Fibroblast of lung (primary cell): ENCODE measurements at regions not wholly inside any gene's neighbourhood (a gene's known extent, or its start where the extent isn't known, plus 50 kb on each side); places are given as distances from the start of the nearest gene placed in this dataset.

ENCODE experiments used
- DNase-seq, 2 donors: peaks; one replicate each; pipeline versions ENCODE4 v3.0.0 to v3.0.0-alpha.2; 2010; ENCODE audit warnings: low read depth in 2 of 2
- H2AFZ ChIP-seq: 2 replicates; pipeline ENCODE4 v1.5.1; 2012; ENCODE audit warnings: low read length, control low read depth, inconsistent platforms
- H3K27ac ChIP-seq: 2 replicates; pipeline ENCODE4 v1.5.1; 2011; ENCODE audit warnings: low read length, control low read depth; ENCODE audit not compliant: insufficient read depth
- H3K27me3 ChIP-seq: 2 replicates; pipeline ENCODE4 v1.5.1; 2011; ENCODE audit warnings: mild to moderate bottlenecking, low read length; ENCODE audit not compliant: control insufficient read depth, insufficient read depth
- H3K36me3 ChIP-seq: 2 replicates; pipeline ENCODE4 v1.5.1; 2011; ENCODE audit warnings: low read length; ENCODE audit not compliant: control insufficient read depth, insufficient read depth
- H3K4me1 ChIP-seq: 2 replicates; pipeline ENCODE4 v1.5.1; 2011; ENCODE audit warnings: low read length; ENCODE audit not compliant: control insufficient read depth, insufficient read depth; ENCODE audit errors: extremely low read depth
- H3K4me2 ChIP-seq: 2 replicates; pipeline ENCODE4 v1.5.1; 2011; ENCODE audit warnings: low read length, control low read depth; ENCODE audit not compliant: insufficient read depth; ENCODE audit errors: extremely low read depth
- H3K4me3 ChIP-seq, 4 experiments: fragments of 200-600 bp in 1 of 4; sonication (generic) in 1 of 4; replicated peaks in 1 of 4; 2 replicates each; pipeline ENCODE4 v1.5.1; 2011 to 2016; ENCODE audit warnings: low read length in 4 of 4, low read depth in 3 of 4, mild to moderate bottlenecking in 3 of 4, control low read depth in 2 of 4, inconsistent platforms in 1 of 4, mixed read lengths in 1 of 4; ENCODE audit not compliant: insufficient read depth in 1 of 4; ENCODE audit errors: control extremely low read depth in 1 of 4
- H3K79me2 ChIP-seq: 2 replicates; pipeline ENCODE4 v1.5.1; 2012; ENCODE audit warnings: mild to moderate bottlenecking, low read length, inconsistent platforms; ENCODE audit not compliant: control insufficient read depth, insufficient read depth
- H3K9ac ChIP-seq: 2 replicates; pipeline ENCODE4 v1.5.1; 2011; ENCODE audit warnings: mild to moderate bottlenecking, low read length, control low read depth; ENCODE audit not compliant: insufficient read depth
- H3K9me3 ChIP-seq: 2 replicates; pipeline ENCODE4 v1.5.1; 2012; ENCODE audit warnings: low read depth, low read length; ENCODE audit not compliant: control insufficient read depth, insufficient read depth
- H4K20me1 ChIP-seq: 2 replicates; pipeline ENCODE4 v1.5.1; 2011; ENCODE audit warnings: low read length; ENCODE audit not compliant: control insufficient read depth, insufficient read depth; ENCODE audit errors: extremely low read depth
- EZH2 ChIP-seq: IDR thresholded peaks from 2 replicates; pipeline ENCODE4 v1.5.1; 2012; ENCODE audit warnings: low read length, control low read depth, mild to moderate bottlenecking; ENCODE audit errors: missing control alignments
- TF ChIP-seq, protein P1 (sequence below), 2 donors: IDR thresholded peaks in 1 of 2; conservative IDR thresholded peaks in 1 of 2; 1 replicate in 1 of 2; 2 replicates in 1 of 2; pipeline ENCODE4 v1.5.1; 2011 to 2012; ENCODE audit warnings: low read length in 2 of 2, control low read depth in 1 of 2, inconsistent platforms in 1 of 2, low read depth in 1 of 2, mild to moderate bottlenecking in 1 of 2

DNA sequence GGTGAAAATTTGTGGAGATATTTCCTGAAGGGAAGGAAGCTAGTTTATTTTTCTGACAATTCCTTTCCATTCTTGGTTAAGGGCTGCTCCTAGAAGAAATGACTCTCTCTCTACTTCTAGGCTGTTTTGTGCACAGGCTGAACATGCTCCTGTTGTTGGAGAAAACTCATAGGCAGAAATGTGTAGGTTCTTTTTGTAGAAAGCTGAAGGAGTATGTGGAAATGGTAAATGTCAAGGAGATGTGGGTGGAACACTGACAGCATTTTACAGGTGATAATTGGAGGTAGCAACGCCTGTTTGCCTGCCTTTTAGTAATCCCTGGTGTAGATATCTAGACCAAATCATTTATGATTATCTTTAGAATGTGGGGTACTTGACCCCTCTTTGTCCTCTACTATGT is 322.2 kb upstream of the TBC1D5 start:
- no peaks in the 10 kb centered on the region for H3K27me3 ChIP-seq
- H4K20me1 ChIP-seq: no peaks in the 10 kb centered on the region
- no peaks in the 10 kb centered on the region for H3K4me1 ChIP-seq
- H3K36me3 ChIP-seq: no peaks in the 10 kb centered on the region
- no peak overlapping the region for H3K9ac ChIP-seq
- no peak for TF ChIP-seq EZH2
- TF ChIP-seq, protein P1, sequence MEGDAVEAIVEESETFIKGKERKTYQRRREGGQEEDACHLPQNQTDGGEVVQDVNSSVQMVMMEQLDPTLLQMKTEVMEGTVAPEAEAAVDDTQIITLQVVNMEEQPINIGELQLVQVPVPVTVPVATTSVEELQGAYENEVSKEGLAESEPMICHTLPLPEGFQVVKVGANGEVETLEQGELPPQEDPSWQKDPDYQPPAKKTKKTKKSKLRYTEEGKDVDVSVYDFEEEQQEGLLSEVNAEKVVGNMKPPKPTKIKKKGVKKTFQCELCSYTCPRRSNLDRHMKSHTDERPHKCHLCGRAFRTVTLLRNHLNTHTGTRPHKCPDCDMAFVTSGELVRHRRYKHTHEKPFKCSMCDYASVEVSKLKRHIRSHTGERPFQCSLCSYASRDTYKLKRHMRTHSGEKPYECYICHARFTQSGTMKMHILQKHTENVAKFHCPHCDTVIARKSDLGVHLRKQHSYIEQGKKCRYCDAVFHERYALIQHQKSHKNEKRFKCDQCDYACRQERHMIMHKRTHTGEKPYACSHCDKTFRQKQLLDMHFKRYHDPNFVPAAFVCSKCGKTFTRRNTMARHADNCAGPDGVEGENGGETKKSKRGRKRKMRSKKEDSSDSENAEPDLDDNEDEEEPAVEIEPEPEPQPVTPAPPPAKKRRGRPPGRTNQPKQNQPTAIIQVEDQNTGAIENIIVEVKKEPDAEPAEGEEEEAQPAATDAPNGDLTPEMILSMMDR (conservative IDR thresholded peaks at IDR 0.05 in 1 of 2, IDR thresholded peaks at IDR 0.05 in 1 of 2; ENCODE audit: low read depth in 1 of 2, low read length in 2 of 2): no peak
- no peak for DNase-seq
- H3K79me2 ChIP-seq: no peaks in the 10 kb centered on the region
- no peak overlapping the region for H2AFZ ChIP-seq
- H3K4me3 ChIP-seq: no peak overlapping the region
- no peak overlapping the region for H3K4me2 ChIP-seq
- no peak overlapping the region for H3K27ac ChIP-seq
- no peaks in the 10 kb centered on the region for H3K9me3 ChIP-seq

DNA sequence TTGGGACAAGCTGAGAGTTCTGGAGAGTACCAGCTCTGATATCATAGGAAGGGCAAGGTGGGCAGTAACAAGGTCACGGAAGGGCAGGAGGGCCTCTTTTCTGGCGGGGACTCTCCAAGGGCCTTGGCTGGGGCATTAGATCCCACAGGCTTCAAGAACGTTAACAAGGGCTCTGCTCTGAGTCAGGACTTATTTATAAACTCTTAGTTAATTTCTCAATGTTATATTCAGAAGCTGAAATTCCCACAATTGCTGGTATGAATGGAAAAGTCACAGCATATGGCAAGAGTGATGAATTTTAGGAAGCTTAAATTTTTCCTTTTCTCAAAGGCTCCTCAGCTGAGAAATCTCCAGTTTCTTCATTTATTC is 320.2 kb upstream of the TBC1D5 start:
- H3K9ac ChIP-seq: no peak overlapping the region
- no peaks in the 10 kb centered on the region for H3K27me3 ChIP-seq
- no peaks in the 10 kb centered on the region for H4K20me1 ChIP-seq
- no peaks in the 10 kb centered on the region for H3K79me2 ChIP-seq
- no peak overlapping the region for H3K4me3 ChIP-seq
- no peak overlapping the region for H3K4me2 ChIP-seq
- DNase-seq: peak; percentile 39 to 63
- no peaks in the 10 kb centered on the region for H3K9me3 ChIP-seq
- H3K27ac ChIP-seq: no peak overlapping the region
- no peaks in the 10 kb centered on the region for H3K36me3 ChIP-seq
- H2AFZ ChIP-seq: no peak overlapping the region
- no peak for TF ChIP-seq EZH2
- TF ChIP-seq, protein P1 (conservative IDR thresholded peaks at IDR 0.05 in 1 of 2, IDR thresholded peaks at IDR 0.05 in 1 of 2; ENCODE audit: low read depth in 1 of 2, low read length in 2 of 2): no peak
- H3K4me1 ChIP-seq: no peaks in the 10 kb centered on the region

DNA sequence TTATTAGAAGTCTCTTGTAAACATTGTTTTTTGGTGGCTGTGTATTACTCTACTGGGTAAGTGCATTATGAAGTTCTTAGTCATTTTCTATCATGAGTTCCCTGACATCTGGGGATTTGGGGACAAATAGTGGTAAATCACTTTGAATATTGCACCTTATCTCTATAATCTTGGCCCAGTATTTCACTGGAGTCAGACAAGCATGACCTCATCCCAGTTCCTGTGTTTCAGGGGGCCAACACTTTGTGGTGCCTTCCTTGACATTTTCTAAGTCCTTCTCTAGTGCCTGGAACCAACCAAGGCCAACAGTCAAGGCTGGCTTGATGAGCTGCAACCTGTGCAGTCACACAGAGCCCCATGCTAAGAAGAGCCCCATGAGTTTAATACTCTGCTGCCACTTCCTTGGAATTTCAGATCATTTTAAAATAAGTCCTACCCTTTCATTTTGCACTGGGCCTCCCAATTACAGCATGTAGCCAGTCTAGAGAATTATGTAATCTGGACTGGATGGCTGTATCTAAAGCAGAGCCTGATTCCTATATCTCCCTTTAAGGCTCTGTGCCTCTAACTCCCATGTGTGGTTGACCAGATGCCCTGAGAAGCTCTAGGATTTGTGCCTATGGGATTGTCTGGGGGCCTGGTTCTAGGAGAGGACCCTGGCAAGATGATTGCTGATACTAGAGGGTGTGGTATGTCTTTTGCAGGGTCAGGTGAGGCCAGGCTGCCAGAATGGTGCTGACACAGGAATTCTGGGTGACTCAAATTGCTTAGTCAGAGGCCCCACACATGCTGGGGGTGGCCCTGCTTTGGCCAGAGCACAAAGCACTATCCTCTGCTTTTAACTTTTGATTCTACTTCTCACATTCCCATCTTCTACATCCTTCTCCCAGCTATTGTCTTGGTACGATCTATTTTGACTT is 319.6 kb upstream of the TBC1D5 start:
- H3K9ac ChIP-seq: no peak overlapping the region
- no peaks in the 10 kb centered on the region for H3K27me3 ChIP-seq
- H3K79me2 ChIP-seq: no peaks in the 10 kb centered on the region
- no peak overlapping the region for H3K4me3 ChIP-seq
- H3K9me3 ChIP-seq: no peaks in the 10 kb centered on the region
- no peak overlapping the region for H3K4me2 ChIP-seq
- no peak overlapping the region for H3K27ac ChIP-seq
- DNase-seq: peak; percentile 19 to 70
- TF ChIP-seq EZH2: no peak
- TF ChIP-seq, protein P1 (conservative IDR thresholded peaks at IDR 0.05 in 1 of 2, IDR thresholded peaks at IDR 0.05 in 1 of 2; ENCODE audit: low read depth in 1 of 2, low read length in 2 of 2): no peak
- no peaks in the 10 kb centered on the region for H3K4me1 ChIP-seq
- no peak overlapping the region for H2AFZ ChIP-seq
- no peaks in the 10 kb centered on the region for H3K36me3 ChIP-seq
- no peaks in the 10 kb centered on the region for H4K20me1 ChIP-seq
